Peyer's patch (tissue), 4 donors: ENCODE measurements at regions not wholly inside any gene's neighbourhood (a gene's known extent, or its start where the extent isn't known, plus 50 kb on each side); places are given as distances from the start of the nearest gene placed in this dataset.

Experiments used
- DNase-seq, 3 donors: peaks; one replicate each; pipeline ENCODE4 v3.0.0-alpha.2; 2017 to 2019
- H3K27ac ChIP-seq, 4 donors: fragments of 200-600 bp; sonication (generic); one replicate each; pipeline ENCODE4 v1.5.1; 2016 to 2019
- H3K27me3 ChIP-seq, 2 donors: fragments of 200-600 bp; sonication (generic); one replicate each; pipeline ENCODE4 v1.5.1; 2019
- H3K36me3 ChIP-seq, 3 donors: fragments of 200-600 bp; sonication (generic); one replicate each; pipeline ENCODE4 v1.5.1; 2016 to 2019
- H3K4me1 ChIP-seq, 4 donors: fragments of 200-600 bp; sonication (generic); one replicate each; pipeline ENCODE4 v1.5.1; 2016 to 2019
- H3K4me3 ChIP-seq, 4 donors: fragments of 200-600 bp; sonication (generic); 1 replicate in 3 of 4; 2 replicates in 1 of 4; pipeline ENCODE4 v1.5.1; 2016 to 2019; ENCODE audit warnings: mild to moderate bottlenecking in 1 of 4
- H3K9me3 ChIP-seq, 4 donors: fragments of 200-600 bp; sonication (generic); one replicate each; pipeline ENCODE4 v1.5.1; 2016 to 2019; ENCODE audit warnings: mild to moderate bottlenecking in 1 of 4
- POLR2A ChIP-seq, 2 donors: fragments of 450-650 bp; IDR thresholded peaks; one replicate each; pipeline ENCODE4 v1.5.1; 2017; ENCODE audit warnings: antibody characterized with exemption in 2 of 2, mild to moderate bottlenecking in 2 of 2, moderate library complexity in 2 of 2
- TF ChIP-seq, protein P1 (sequence below), 6 experiments: fragments of 450-650 bp in 4 of 6; fragments of 200-600 bp in 2 of 6; sonication (generic) in 1 of 6; IDR thresholded peaks; one replicate each; pipeline ENCODE4 v1.5.1; 2017 to 2019; ENCODE audit warnings: antibody characterized with exemption in 6 of 6, mild to moderate bottlenecking in 3 of 6, moderate library complexity in 1 of 6

- no peaks in the 10 kb centered on the region for H3K27me3 ChIP-seq
- H3K36me3 ChIP-seq: no peaks in the 10 kb centered on the region
- no peak overlapping the region for H3K4me3 ChIP-seq
- H3K4me1 ChIP-seq: no peaks in the 10 kb centered on the region
- no peak overlapping the region for H3K27ac ChIP-seq
- TF ChIP-seq, protein P1, sequence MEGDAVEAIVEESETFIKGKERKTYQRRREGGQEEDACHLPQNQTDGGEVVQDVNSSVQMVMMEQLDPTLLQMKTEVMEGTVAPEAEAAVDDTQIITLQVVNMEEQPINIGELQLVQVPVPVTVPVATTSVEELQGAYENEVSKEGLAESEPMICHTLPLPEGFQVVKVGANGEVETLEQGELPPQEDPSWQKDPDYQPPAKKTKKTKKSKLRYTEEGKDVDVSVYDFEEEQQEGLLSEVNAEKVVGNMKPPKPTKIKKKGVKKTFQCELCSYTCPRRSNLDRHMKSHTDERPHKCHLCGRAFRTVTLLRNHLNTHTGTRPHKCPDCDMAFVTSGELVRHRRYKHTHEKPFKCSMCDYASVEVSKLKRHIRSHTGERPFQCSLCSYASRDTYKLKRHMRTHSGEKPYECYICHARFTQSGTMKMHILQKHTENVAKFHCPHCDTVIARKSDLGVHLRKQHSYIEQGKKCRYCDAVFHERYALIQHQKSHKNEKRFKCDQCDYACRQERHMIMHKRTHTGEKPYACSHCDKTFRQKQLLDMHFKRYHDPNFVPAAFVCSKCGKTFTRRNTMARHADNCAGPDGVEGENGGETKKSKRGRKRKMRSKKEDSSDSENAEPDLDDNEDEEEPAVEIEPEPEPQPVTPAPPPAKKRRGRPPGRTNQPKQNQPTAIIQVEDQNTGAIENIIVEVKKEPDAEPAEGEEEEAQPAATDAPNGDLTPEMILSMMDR (IDR thresholded peaks at IDR 0.05): no peak
- no peak for TF ChIP-seq POLR2A (IDR thresholded peaks at IDR 0.05)
- no peak for DNase-seq
- H3K9me3 ChIP-seq: no peaks in the 10 kb centered on the region
Measured at GRCh38 chr10:128470321-128470965, 344.2 kb upstream of the MKI67 start.

DNA sequence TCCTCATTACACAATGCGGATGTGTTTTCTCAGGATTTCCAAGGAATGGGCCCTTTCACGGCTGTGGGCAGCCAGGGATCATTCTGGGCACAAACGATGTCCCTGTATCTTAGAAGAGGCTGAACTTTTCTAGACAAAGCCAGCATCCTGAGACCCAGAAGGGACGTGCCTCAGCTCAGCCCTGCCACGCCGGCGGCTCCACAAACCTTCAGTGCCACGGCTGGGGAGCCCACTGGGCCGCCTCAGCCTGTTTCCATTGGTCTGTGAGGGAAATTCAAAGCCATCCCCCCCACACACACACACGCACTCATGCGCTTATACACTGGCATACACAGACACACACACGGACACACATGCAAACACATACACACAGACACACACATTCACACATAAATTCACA is 344.9 kb upstream of the MKI67 start:
- no peak for TF ChIP-seq POLR2A (IDR thresholded peaks at IDR 0.05)
- TF ChIP-seq, protein P1 (IDR thresholded peaks at IDR 0.05): no peak
- Histone ChIP-seq H3K4me1 (no peaks in the 10 kb centered on the region), H3K4me3 (no peak overlapping the region), H3K27me3 (no peaks in the 10 kb centered on the region), H3K9me3 (no peaks in the 10 kb centered on the region), H3K27ac (no peak overlapping the region), H3K36me3 (no peaks in the 10 kb centered on the region)
- DNase-seq: no peak

DNA sequence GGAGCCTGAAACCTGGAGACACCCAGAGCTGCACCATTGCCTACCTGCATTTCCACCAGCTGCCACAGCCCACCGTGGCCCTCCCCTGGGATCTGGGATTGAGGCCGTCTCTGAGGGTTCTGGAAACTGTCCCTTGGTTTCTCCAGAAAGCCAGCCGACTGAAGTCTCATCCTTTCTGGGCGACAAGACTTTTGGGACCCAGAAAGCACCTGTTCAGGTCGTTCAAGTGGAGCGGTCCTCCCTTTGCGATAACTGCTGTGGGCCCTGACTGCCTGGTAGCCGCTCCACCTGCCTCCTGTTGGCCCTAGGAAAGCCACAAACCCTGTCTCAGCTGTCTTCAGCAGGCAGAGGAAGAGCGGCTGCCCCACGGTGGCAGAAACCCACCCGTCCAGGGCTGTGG is 346.0 kb upstream of the MKI67 start:
- no peak overlapping the region for H3K27ac ChIP-seq
- H3K36me3 ChIP-seq: no peaks in the 10 kb centered on the region
- H3K4me3 ChIP-seq: no peak overlapping the region
- no peaks in the 10 kb centered on the region for H3K27me3 ChIP-seq
- no peak for DNase-seq
- no peak for TF ChIP-seq POLR2A (IDR thresholded peaks at IDR 0.05)
- TF ChIP-seq, protein P1 (IDR thresholded peaks at IDR 0.05): no peak
- H3K4me1 ChIP-seq: no peaks in the 10 kb centered on the region
- no peaks in the 10 kb centered on the region for H3K9me3 ChIP-seq

GRCh38 chr10:128473396-128473795 is 347.2 kb upstream of the MKI67 start:
- H3K9me3 ChIP-seq: no peaks in the 10 kb centered on the region
- no peaks in the 10 kb centered on the region for H3K4me1 ChIP-seq
- no peaks in the 10 kb centered on the region for H3K27me3 ChIP-seq
- H3K27ac ChIP-seq: no peak overlapping the region
- H3K4me3 ChIP-seq: no peak overlapping the region
- H3K36me3 ChIP-seq: no peaks in the 10 kb centered on the region
- DNase-seq: no peak
- no peak for TF ChIP-seq POLR2A (IDR thresholded peaks at IDR 0.05)

DNA sequence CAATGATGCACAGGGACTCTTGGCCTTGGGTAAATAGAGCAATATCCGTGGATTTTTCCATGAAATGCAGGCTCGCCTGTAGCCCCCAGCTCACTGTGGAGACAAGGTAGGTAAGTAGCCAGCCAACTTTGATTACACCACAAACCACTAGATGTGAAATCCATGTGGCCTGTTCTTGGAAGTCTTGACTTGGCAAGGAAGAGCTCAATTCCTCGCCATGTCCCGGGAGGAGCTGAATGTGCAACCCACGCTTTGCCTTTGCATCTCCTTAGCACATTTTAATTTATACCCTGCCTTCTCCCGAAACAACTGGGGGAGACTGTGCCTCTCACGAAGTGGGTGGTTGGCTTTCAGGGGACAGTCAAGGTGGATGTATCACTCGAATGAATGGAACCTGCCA is 347.7 kb upstream of the MKI67 start:
- TF ChIP-seq, protein P1 (IDR thresholded peaks at IDR 0.05): no peak
- TF ChIP-seq POLR2A (IDR thresholded peaks at IDR 0.05): no peak
- Histone ChIP-seq H3K36me3 (no peaks in the 10 kb centered on the region), H3K9me3 (no peaks in the 10 kb centered on the region), H3K27ac (no peak overlapping the region), H3K27me3 (no peaks in the 10 kb centered on the region), H3K4me3 (no peak overlapping the region), H3K4me1 (no peaks in the 10 kb centered on the region)
- no peak for DNase-seq

- TF ChIP-seq, protein P1 (IDR thresholded peaks at IDR 0.05): no peak
- TF ChIP-seq POLR2A (IDR thresholded peaks at IDR 0.05): no peak
Measured at GRCh38 chr10:128474571-128474970, 348.3 kb upstream of the MKI67 start.

More at GRCh38 chr10:128474571-128474970, 348.3 kb upstream of the MKI67 start:
- H3K4me3 ChIP-seq: no peak overlapping the region
- H3K4me1 ChIP-seq: no peaks in the 10 kb centered on the region
- H3K27me3 ChIP-seq: no peaks in the 10 kb centered on the region
- H3K36me3 ChIP-seq: no peaks in the 10 kb centered on the region
- H3K27ac ChIP-seq: no peak overlapping the region
- no peak for DNase-seq
- H3K9me3 ChIP-seq: no peaks in the 10 kb centered on the region
